SK-N-SH treated with all-trans-retinoic acid at 6 μM for 48 hours (cell line): ENCODE measurements at regions not wholly inside any gene's neighbourhood (a gene's known extent, or its start where the extent isn't known, plus 50 kb on each side); places are given as distances from the start of the nearest gene placed in this dataset.

Source experiments
- BACH2 ChIP-seq: fragments of 250-450 bp; sonication (Bioruptor Pico); IDR thresholded peaks from 2 replicates; pipeline ENCODE4 v1.9.0; 2021; ENCODE audit warnings: mild to moderate bottlenecking, borderline replicate concordance
- ESRRG ChIP-seq: fragments of 250-450 bp; sonication (Bioruptor Pico); IDR thresholded peaks from 2 replicates; pipeline ENCODE4 v1.6.1; 2021; ENCODE audit warnings: mild to moderate bottlenecking
- OSR1 ChIP-seq: fragments of 250-450 bp; sonication (Bioruptor Pico); IDR thresholded peaks from 2 replicates; pipeline ENCODE4 v1.8.0; 2022; ENCODE audit warnings: moderate library complexity, mild to moderate bottlenecking, inconsistent platforms
- TOX ChIP-seq: fragments of 250-450 bp; sonication (Bioruptor Pico); IDR thresholded peaks from 2 replicates; pipeline ENCODE4 v1.8.0; 2021; ENCODE audit warnings: mild to moderate bottlenecking, moderate library complexity, borderline replicate concordance
- ZC3H10 ChIP-seq: fragments of 250-450 bp; sonication (Bioruptor Pico); IDR thresholded peaks from 2 replicates; pipeline ENCODE4 v1.5.1; 2021; ENCODE audit warnings: mild to moderate bottlenecking, moderate library complexity
- TF ChIP-seq, protein P1 (sequence below): fragments of 250-450 bp; sonication (Bioruptor Pico); IDR thresholded peaks from 2 replicates; pipeline ENCODE4 v1.8.0; 2020; ENCODE audit warnings: mild to moderate bottlenecking, moderate library complexity, borderline replicate concordance

GRCh38 chr2:103025056-103025455 is 263.2 kb downstream of the TMEM182 start:
- no peak for TF ChIP-seq ESRRG (CRISPR knock-in tag)
- TF ChIP-seq, protein P1, sequence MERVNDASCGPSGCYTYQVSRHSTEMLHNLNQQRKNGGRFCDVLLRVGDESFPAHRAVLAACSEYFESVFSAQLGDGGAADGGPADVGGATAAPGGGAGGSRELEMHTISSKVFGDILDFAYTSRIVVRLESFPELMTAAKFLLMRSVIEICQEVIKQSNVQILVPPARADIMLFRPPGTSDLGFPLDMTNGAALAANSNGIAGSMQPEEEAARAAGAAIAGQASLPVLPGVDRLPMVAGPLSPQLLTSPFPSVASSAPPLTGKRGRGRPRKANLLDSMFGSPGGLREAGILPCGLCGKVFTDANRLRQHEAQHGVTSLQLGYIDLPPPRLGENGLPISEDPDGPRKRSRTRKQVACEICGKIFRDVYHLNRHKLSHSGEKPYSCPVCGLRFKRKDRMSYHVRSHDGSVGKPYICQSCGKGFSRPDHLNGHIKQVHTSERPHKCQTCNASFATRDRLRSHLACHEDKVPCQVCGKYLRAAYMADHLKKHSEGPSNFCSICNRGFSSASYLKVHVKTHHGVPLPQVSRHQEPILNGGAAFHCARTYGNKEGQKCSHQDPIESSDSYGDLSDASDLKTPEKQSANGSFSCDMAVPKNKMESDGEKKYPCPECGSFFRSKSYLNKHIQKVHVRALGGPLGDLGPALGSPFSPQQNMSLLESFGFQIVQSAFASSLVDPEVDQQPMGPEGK (CRISPR knock-in tag) = no peak
- TF ChIP-seq OSR1 = no peak
- no peak for TF ChIP-seq ZC3H10 (CRISPR knock-in tag)
- no peak for TF ChIP-seq BACH2 (CRISPR knock-in tag)
- TF ChIP-seq TOX (CRISPR knock-in tag) = no peak
